Liver (tissue), 3 donors: ENCODE measurements at regions not wholly inside any gene's neighbourhood (a gene's known extent, or its start where the extent isn't known, plus 50 kb on each side); places are given as distances from the start of the nearest gene placed in this dataset.

Experiments
- CTCF ChIP-seq: fragments of 150-350 bp; IDR thresholded peaks from 2 replicates; pipeline ENCODE4 v1.5.1; 2017; ENCODE audit warnings: improper control_type of control experiment, low read depth, low read length; ENCODE audit not compliant: missing input control
- GABPA ChIP-seq, 2 donors: IDR thresholded peaks in 1 of 2; conservative IDR thresholded peaks in 1 of 2; 2 replicates each; pipeline ENCODE4 v1.6.1; 2016; ENCODE audit warnings: antibody characterized with exemption in 2 of 2, mild to moderate bottlenecking in 1 of 2, moderate library complexity in 1 of 2
- HNF4A ChIP-seq, 2 donors: conservative IDR thresholded peaks; 2 replicates each; pipeline ENCODE4 v1.6.1; 2016; ENCODE audit warnings: antibody characterized with exemption in 2 of 2, mild to moderate bottlenecking in 2 of 2
- MAX ChIP-seq: IDR thresholded peaks from 2 replicates; pipeline ENCODE4 v1.6.1; 2016; ENCODE audit warnings: antibody characterized with exemption
- REST ChIP-seq: IDR thresholded peaks from 2 replicates; pipeline ENCODE4 v1.6.1; 2016; ENCODE audit warnings: antibody characterized with exemption, mild to moderate bottlenecking
- SP1 ChIP-seq: IDR thresholded peaks from 2 replicates; pipeline ENCODE4 v1.6.1; 2018; ENCODE audit warnings: antibody characterized with exemption, mild to moderate bottlenecking
- TAF1 ChIP-seq: conservative IDR thresholded peaks from 2 replicates; pipeline ENCODE4 v1.6.1; 2016; ENCODE audit warnings: antibody characterized with exemption, mild to moderate bottlenecking
- YY1 ChIP-seq: IDR thresholded peaks from 2 replicates; pipeline ENCODE4 v1.6.1; 2016; ENCODE audit warnings: antibody characterized with exemption, mild to moderate bottlenecking
- donor health status: healthy.
- donor health status: healthy.

- TF ChIP-seq GABPA (IDR thresholded peaks at IDR 0.05 in 1 of 2, conservative IDR thresholded peaks at IDR 0.05 in 1 of 2), result no peak
- no peak for TF ChIP-seq CTCF
- TF ChIP-seq REST, result no peak
- no peak for TF ChIP-seq SP1
- no peak for TF ChIP-seq MAX
- no peak for TF ChIP-seq HNF4A (conservative IDR thresholded peaks at IDR 0.05)
- TF ChIP-seq TAF1, result no peak
- no peak for TF ChIP-seq YY1
Measured at GRCh38 chr4:33340168-33340567, 2620.0 kb downstream of the PCDH7 start.
